Liver (tissue), 8 donors: ENCODE measurements at regions not wholly inside any gene's neighbourhood (a gene's known extent, or its start where the extent isn't known, plus 50 kb on each side); places are given as distances from the start of the nearest gene placed in this dataset.

Experiments
- DNase-seq: peaks from one replicate; pipeline ENCODE4 v3.0.0-alpha.2; 2017; ENCODE audit warnings: low spot score
- H3K27ac ChIP-seq, 2 donors: one replicate each; pipeline ENCODE4 v1.7.0; 2013; ENCODE audit warnings: inconsistent platforms in 2 of 2, low read length in 2 of 2, control low read depth in 1 of 2, low read depth in 1 of 2, mild to moderate bottlenecking in 1 of 2
- H3K27me3 ChIP-seq, 4 donors: one replicate each; pipeline versions ENCODE4 v1.6.1 to v1.7.0; 2013; ENCODE audit warnings: low read length in 3 of 4, inconsistent platforms in 1 of 4, mild to moderate bottlenecking in 1 of 4, moderate library complexity in 1 of 4; ENCODE audit not compliant: control insufficient read depth in 4 of 4, insufficient read depth in 4 of 4
- H3K36me3 ChIP-seq, 4 donors: one replicate each; pipeline versions ENCODE4 v1.6.1 to v1.7.0; 2013; ENCODE audit warnings: low read length in 3 of 4, mild to moderate bottlenecking in 3 of 4, low read depth in 1 of 4, moderate library complexity in 1 of 4; ENCODE audit not compliant: control insufficient read depth in 4 of 4, insufficient read depth in 3 of 4
- H3K4me1 ChIP-seq, 4 donors: one replicate each; pipeline versions ENCODE4 v1.6.1 to v1.7.0; 2013; ENCODE audit warnings: low read length in 3 of 4, mild to moderate bottlenecking in 3 of 4, moderate library complexity in 1 of 4; ENCODE audit not compliant: control insufficient read depth in 4 of 4, insufficient read depth in 4 of 4
- H3K4me3 ChIP-seq, 3 donors: one replicate each; pipeline versions ENCODE4 v1.6.1 to v1.7.0; 2013; ENCODE audit warnings: low read length in 3 of 3, control low read depth in 1 of 3, low read depth in 1 of 3, mild to moderate bottlenecking in 1 of 3
- H3K9ac ChIP-seq, 2 donors: one replicate each; pipeline ENCODE4 v1.7.0; 2013; ENCODE audit warnings: low read length in 2 of 2, mild to moderate bottlenecking in 2 of 2, moderate library complexity in 2 of 2, control low read depth in 1 of 2, low read depth in 1 of 2
- H3K9me3 ChIP-seq, 4 donors: one replicate each; pipeline versions ENCODE4 v1.6.1 to v1.7.0; 2013; ENCODE audit warnings: low read length in 3 of 4; ENCODE audit not compliant: control insufficient read depth in 4 of 4
- EGR1 ChIP-seq, 2 donors: IDR thresholded peaks; 2 replicates each; pipeline ENCODE4 v1.6.1; 2016 to 2018; ENCODE audit warnings: antibody characterized with exemption in 2 of 2, low read depth in 2 of 2
- FOXA1 ChIP-seq: IDR thresholded peaks from 2 replicates; pipeline ENCODE4 v1.6.1; 2016; ENCODE audit warnings: antibody characterized with exemption
- FOXA2 ChIP-seq: IDR thresholded peaks from 2 replicates; pipeline ENCODE4 v1.6.1; 2016; ENCODE audit warnings: antibody characterized with exemption
- GABPA ChIP-seq, 2 donors: IDR thresholded peaks in 1 of 2; conservative IDR thresholded peaks in 1 of 2; 2 replicates each; pipeline ENCODE4 v1.6.1; 2016; ENCODE audit warnings: antibody characterized with exemption in 2 of 2, mild to moderate bottlenecking in 1 of 2, moderate library complexity in 1 of 2
- HNF4A ChIP-seq, 2 donors: conservative IDR thresholded peaks; 2 replicates each; pipeline ENCODE4 v1.6.1; 2016; ENCODE audit warnings: antibody characterized with exemption in 2 of 2, mild to moderate bottlenecking in 2 of 2
- HNF4G ChIP-seq: IDR thresholded peaks from 2 replicates; pipeline ENCODE4 v1.6.1; 2016; ENCODE audit warnings: antibody characterized with exemption
- JUND ChIP-seq, 2 donors: IDR thresholded peaks; 2 replicates each; pipeline ENCODE4 v1.6.1; 2016; ENCODE audit warnings: antibody characterized with exemption in 2 of 2
- NR2F2 ChIP-seq: IDR thresholded peaks from 2 replicates; pipeline ENCODE4 v1.6.1; 2016; ENCODE audit warnings: antibody characterized with exemption
- RAD21 ChIP-seq, 2 donors: IDR thresholded peaks; 2 replicates each; pipeline ENCODE4 v1.6.1; 2016; ENCODE audit warnings: antibody characterized with exemption in 2 of 2, mild to moderate bottlenecking in 2 of 2
- RXRA ChIP-seq, 2 donors: IDR thresholded peaks; 2 replicates each; pipeline ENCODE4 v1.6.1; 2017 to 2018; ENCODE audit warnings: antibody characterized with exemption in 2 of 2, mild to moderate bottlenecking in 1 of 2
- SP1 ChIP-seq: IDR thresholded peaks from 2 replicates; pipeline ENCODE4 v1.6.1; 2018; ENCODE audit warnings: antibody characterized with exemption, mild to moderate bottlenecking
- TAF1 ChIP-seq: conservative IDR thresholded peaks from 2 replicates; pipeline ENCODE4 v1.6.1; 2016; ENCODE audit warnings: antibody characterized with exemption, mild to moderate bottlenecking
- YY1 ChIP-seq: IDR thresholded peaks from 2 replicates; pipeline ENCODE4 v1.6.1; 2016; ENCODE audit warnings: antibody characterized with exemption, mild to moderate bottlenecking
- WGBS: extraction: QIAGEN DNeasy Blood & Tissue Kit; methylation state at CpG from one replicate; pipeline ENCODE4 v1.1.7; 2013; 5-methylcytosine and 5-hydroxymethylcytosine counted together
- TF ChIP-seq, protein P1 (sequence below): IDR thresholded peaks from 2 replicates; pipeline ENCODE4 v1.6.1; 2016; ENCODE audit warnings: antibody characterized with exemption
- TF ChIP-seq, protein P2 (sequence below): fragments of 150-350 bp; IDR thresholded peaks from 2 replicates; pipeline ENCODE4 v1.5.1; 2017; ENCODE audit warnings: improper control_type of control experiment, low read depth, low read length; ENCODE audit not compliant: missing input control
- TF ChIP-seq, protein P3 (sequence below): IDR thresholded peaks from 2 replicates; pipeline ENCODE4 v1.6.1; 2016; ENCODE audit warnings: antibody characterized with exemption, mild to moderate bottlenecking
- TF ChIP-seq, protein P4 (sequence below): IDR thresholded peaks from 2 replicates; pipeline ENCODE4 v1.6.1; 2016; ENCODE audit warnings: antibody characterized with exemption
- TF ChIP-seq, protein P5 (sequence below): IDR thresholded peaks from 2 replicates; pipeline ENCODE4 v1.6.1; 2016; ENCODE audit warnings: antibody characterized with exemption
- donor health status: healthy.
- donor health status: healthy.
- donor health status: healthy.
- donor health status: healthy.
- donor health status: healthy.

DNA sequence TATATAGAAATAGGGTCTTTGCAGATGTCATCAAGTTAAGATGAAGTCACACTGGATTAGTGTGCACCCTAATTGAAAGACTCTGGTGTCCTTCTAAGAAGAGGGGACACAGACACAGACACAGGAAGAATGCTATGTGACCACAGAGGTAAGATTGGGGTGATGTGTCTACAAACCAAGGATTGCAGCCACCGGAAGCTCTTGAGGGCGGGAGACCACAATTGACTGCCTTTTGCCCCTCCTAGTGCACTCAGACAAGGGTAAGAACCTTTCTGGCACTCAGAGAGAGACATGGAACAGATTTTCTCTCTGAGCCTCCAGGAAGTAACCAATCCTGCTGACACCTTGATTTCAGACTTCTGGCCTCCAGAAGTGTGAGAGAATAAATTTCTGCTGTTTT, 51.2 kb upstream of the ARAP3 start:
- no peaks in the 10 kb centered on the region for H3K4me1 ChIP-seq
- DNase-seq, result no peak
- TF ChIP-seq, protein P1, sequence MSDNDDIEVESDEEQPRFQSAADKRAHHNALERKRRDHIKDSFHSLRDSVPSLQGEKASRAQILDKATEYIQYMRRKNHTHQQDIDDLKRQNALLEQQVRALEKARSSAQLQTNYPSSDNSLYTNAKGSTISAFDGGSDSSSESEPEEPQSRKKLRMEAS, result no peak
- TF ChIP-seq FOXA2 (no peak), JUND (IDR thresholded peaks at IDR 0.05) (no peak), RAD21 (IDR thresholded peaks at IDR 0.05) (no peak), HNF4A (conservative IDR thresholded peaks at IDR 0.05) (no peak), RXRA (IDR thresholded peaks at IDR 0.05) (no peak), HNF4G (no peak), EGR1 (IDR thresholded peaks at IDR 0.05; ENCODE audit: low read depth in 2 of 2) (no peak), TAF1 (no peak), FOXA1 (no peak)
- TF ChIP-seq, protein P2, sequence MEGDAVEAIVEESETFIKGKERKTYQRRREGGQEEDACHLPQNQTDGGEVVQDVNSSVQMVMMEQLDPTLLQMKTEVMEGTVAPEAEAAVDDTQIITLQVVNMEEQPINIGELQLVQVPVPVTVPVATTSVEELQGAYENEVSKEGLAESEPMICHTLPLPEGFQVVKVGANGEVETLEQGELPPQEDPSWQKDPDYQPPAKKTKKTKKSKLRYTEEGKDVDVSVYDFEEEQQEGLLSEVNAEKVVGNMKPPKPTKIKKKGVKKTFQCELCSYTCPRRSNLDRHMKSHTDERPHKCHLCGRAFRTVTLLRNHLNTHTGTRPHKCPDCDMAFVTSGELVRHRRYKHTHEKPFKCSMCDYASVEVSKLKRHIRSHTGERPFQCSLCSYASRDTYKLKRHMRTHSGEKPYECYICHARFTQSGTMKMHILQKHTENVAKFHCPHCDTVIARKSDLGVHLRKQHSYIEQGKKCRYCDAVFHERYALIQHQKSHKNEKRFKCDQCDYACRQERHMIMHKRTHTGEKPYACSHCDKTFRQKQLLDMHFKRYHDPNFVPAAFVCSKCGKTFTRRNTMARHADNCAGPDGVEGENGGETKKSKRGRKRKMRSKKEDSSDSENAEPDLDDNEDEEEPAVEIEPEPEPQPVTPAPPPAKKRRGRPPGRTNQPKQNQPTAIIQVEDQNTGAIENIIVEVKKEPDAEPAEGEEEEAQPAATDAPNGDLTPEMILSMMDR, result no peak
- TF ChIP-seq, protein P3, sequence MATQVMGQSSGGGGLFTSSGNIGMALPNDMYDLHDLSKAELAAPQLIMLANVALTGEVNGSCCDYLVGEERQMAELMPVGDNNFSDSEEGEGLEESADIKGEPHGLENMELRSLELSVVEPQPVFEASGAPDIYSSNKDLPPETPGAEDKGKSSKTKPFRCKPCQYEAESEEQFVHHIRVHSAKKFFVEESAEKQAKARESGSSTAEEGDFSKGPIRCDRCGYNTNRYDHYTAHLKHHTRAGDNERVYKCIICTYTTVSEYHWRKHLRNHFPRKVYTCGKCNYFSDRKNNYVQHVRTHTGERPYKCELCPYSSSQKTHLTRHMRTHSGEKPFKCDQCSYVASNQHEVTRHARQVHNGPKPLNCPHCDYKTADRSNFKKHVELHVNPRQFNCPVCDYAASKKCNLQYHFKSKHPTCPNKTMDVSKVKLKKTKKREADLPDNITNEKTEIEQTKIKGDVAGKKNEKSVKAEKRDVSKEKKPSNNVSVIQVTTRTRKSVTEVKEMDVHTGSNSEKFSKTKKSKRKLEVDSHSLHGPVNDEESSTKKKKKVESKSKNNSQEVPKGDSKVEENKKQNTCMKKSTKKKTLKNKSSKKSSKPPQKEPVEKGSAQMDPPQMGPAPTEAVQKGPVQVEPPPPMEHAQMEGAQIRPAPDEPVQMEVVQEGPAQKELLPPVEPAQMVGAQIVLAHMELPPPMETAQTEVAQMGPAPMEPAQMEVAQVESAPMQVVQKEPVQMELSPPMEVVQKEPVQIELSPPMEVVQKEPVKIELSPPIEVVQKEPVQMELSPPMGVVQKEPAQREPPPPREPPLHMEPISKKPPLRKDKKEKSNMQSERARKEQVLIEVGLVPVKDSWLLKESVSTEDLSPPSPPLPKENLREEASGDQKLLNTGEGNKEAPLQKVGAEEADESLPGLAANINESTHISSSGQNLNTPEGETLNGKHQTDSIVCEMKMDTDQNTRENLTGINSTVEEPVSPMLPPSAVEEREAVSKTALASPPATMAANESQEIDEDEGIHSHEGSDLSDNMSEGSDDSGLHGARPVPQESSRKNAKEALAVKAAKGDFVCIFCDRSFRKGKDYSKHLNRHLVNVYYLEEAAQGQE, result no peak
- TF ChIP-seq, protein P4, sequence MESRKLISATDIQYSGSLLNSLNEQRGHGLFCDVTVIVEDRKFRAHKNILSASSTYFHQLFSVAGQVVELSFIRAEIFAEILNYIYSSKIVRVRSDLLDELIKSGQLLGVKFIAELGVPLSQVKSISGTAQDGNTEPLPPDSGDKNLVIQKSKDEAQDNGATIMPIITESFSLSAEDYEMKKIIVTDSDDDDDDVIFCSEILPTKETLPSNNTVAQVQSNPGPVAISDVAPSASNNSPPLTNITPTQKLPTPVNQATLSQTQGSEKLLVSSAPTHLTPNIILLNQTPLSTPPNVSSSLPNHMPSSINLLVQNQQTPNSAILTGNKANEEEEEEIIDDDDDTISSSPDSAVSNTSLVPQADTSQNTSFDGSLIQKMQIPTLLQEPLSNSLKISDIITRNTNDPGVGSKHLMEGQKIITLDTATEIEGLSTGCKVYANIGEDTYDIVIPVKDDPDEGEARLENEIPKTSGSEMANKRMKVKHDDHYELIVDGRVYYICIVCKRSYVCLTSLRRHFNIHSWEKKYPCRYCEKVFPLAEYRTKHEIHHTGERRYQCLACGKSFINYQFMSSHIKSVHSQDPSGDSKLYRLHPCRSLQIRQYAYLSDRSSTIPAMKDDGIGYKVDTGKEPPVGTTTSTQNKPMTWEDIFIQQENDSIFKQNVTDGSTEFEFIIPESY, result no peak
- H3K9me3 ChIP-seq, result no peaks in the 10 kb centered on the region
- H3K27me3 ChIP-seq, result peaks cover 0 to 3% (median 0%) of the 10 kb centered on the region in 4 donors
- H3K9ac ChIP-seq, result no peak overlapping the region
- H3K4me3 ChIP-seq, result no peak overlapping the region
- H3K27ac ChIP-seq, result no peak overlapping the region
- 56% methylated on average over 2 of the region's 2 CpGs for WGBS
- no peaks in the 10 kb centered on the region for H3K36me3 ChIP-seq

DNA sequence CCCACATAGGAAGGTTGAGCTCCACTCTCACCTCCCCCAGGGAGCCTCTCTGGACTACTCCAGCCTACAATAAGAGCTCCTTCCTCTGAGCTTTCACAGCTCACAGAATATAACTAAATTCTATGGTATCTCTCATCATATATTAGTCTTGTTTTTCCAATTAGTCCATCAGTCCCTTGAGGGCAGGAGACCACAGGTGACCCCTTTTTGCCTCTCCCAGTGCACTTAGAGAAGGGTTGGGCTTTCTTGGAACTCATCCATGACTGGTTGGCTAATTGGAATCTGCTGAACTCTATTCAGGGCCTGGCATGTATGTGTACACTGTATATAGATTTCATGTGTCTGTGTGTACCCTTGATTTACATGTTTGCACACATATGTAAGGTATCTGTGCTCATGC, 50.4 kb upstream of the ARAP3 start:
- Histone ChIP-seq H3K9me3 (no peaks in the 10 kb centered on the region), H3K4me3 (no peak overlapping the region), H3K27me3 (peaks cover 0 to 3% (median 0%) of the 10 kb centered on the region in 4 donors), H3K27ac (no peak overlapping the region), H3K36me3 (no peaks in the 10 kb centered on the region), H3K9ac (no peak overlapping the region), H3K4me1 (no peaks in the 10 kb centered on the region)
- DNase-seq, result no peak
- no peak for TF ChIP-seq SP1
- TF ChIP-seq, protein P5, sequence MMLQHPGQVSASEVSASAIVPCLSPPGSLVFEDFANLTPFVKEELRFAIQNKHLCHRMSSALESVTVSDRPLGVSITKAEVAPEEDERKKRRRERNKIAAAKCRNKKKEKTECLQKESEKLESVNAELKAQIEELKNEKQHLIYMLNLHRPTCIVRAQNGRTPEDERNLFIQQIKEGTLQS, result no peak
- TF ChIP-seq FOXA2, result no peak
- TF ChIP-seq EGR1 (IDR thresholded peaks at IDR 0.05; ENCODE audit: low read depth in 2 of 2), result no peak
- TF ChIP-seq NR2F2, result no peak
- TF ChIP-seq, protein P4, result no peak
- no peak for TF ChIP-seq YY1
- TF ChIP-seq JUND (IDR thresholded peaks at IDR 0.05), result no peak
- TF ChIP-seq, protein P1, result no peak
- no peak for TF ChIP-seq GABPA (IDR thresholded peaks at IDR 0.05 in 1 of 2, conservative IDR thresholded peaks at IDR 0.05 in 1 of 2)
- no peak for TF ChIP-seq HNF4G
- no peak for TF ChIP-seq FOXA1
- no peak for TF ChIP-seq HNF4A (conservative IDR thresholded peaks at IDR 0.05)
- TF ChIP-seq, protein P3, result no peak
- TF ChIP-seq TAF1, result no peak
- no peak for TF ChIP-seq RXRA (IDR thresholded peaks at IDR 0.05)
- TF ChIP-seq RAD21 (IDR thresholded peaks at IDR 0.05), result no peak
